WERI-Rb-1 (cell line): ENCODE measurements at regions not wholly inside any gene's neighbourhood (a gene's known extent, or its start where the extent isn't known, plus 50 kb on each side); places are given as distances from the start of the nearest gene placed in this dataset.
"Not testable (repeated sequence)": the region's sequence is repeated elsewhere in the genome, so short reads cannot be mapped to it uniquely, and the experiment has no call there.

Experiments used
- DNase-seq: peaks from one replicate; pipeline ENCODE4 v3.0.0-alpha.2; 2020
- H3K27ac ChIP-seq: fragments of 250-450 bp; sonication (Bioruptor Pico); 2 replicates; pipeline ENCODE4 v1.5.1; 2020; ENCODE audit warnings: mild to moderate bottlenecking, moderate library complexity
- H3K27me3 ChIP-seq: fragments of 250-450 bp; sonication (Bioruptor Pico); 2 replicates; pipeline ENCODE4 v1.5.1; 2021; ENCODE audit warnings: mild to moderate bottlenecking, low read depth, moderate library complexity; ENCODE audit not compliant: insufficient read depth, severe bottlenecking
- H3K36me3 ChIP-seq: fragments of 250-450 bp; sonication (Bioruptor Pico); 2 replicates; pipeline ENCODE4 v1.5.1; 2020; ENCODE audit warnings: mild to moderate bottlenecking, moderate library complexity
- H3K4me3 ChIP-seq: 2 replicates; pipeline ENCODE4 v1.5.1; 2011; ENCODE audit warnings: low read depth, mild to moderate bottlenecking, control low read depth, low read length
- H3K9me3 ChIP-seq: fragments of 250-450 bp; sonication (Bioruptor Pico); 2 replicates; pipeline ENCODE4 v1.5.1; 2021; ENCODE audit warnings: mild to moderate bottlenecking, moderate library complexity; ENCODE audit not compliant: severe bottlenecking

GRCh38 chr2:87409601-87410000 lies 338.3 kb upstream of the PLGLB2 start:
- not testable (repeated sequence) for H3K4me3 ChIP-seq, DNase-seq, H3K36me3 ChIP-seq, H3K9me3 ChIP-seq, H3K27me3 ChIP-seq, H3K27ac ChIP-seq

GRCh38 chr2:87410371-87410770 lies 337.5 kb upstream of the PLGLB2 start:
- DNase-seq, H3K27me3 ChIP-seq, H3K36me3 ChIP-seq, H3K9me3 ChIP-seq, H3K27ac ChIP-seq, H3K4me3 ChIP-seq: not testable (repeated sequence)

- not testable (repeated sequence) for DNase-seq
Measured at GRCh38 chr2:87412036-87412820, 335.7 kb upstream of the PLGLB2 start.

GRCh38 chr2:87414331-87414730 lies 333.6 kb upstream of the PLGLB2 start:
- not testable (repeated sequence) for H3K9me3 ChIP-seq, DNase-seq, H3K27ac ChIP-seq, H3K27me3 ChIP-seq, H3K4me3 ChIP-seq, H3K36me3 ChIP-seq

More at GRCh38 chr2:87412036-87412820, 335.7 kb upstream of the PLGLB2 start:
- not testable (repeated sequence) for H3K9me3 ChIP-seq, H3K27me3 ChIP-seq, H3K4me3 ChIP-seq, H3K36me3 ChIP-seq, H3K27ac ChIP-seq

- not testable (repeated sequence) for H3K9me3 ChIP-seq, H3K36me3 ChIP-seq, DNase-seq, H3K27ac ChIP-seq, H3K4me3 ChIP-seq, H3K27me3 ChIP-seq
Measured at GRCh38 chr2:87414795-87415570, 332.9 kb upstream of the PLGLB2 start.

GRCh38 chr2:87415586-87416265 lies 332.2 kb upstream of the PLGLB2 start:
- not testable (repeated sequence) for H3K4me3 ChIP-seq, DNase-seq, H3K36me3 ChIP-seq, H3K9me3 ChIP-seq, H3K27me3 ChIP-seq, H3K27ac ChIP-seq

GRCh38 chr2:87416266-87416592 lies 331.7 kb upstream of the PLGLB2 start:
- H3K36me3 ChIP-seq, DNase-seq, H3K27me3 ChIP-seq, H3K9me3 ChIP-seq, H3K27ac ChIP-seq, H3K4me3 ChIP-seq: not testable (repeated sequence)

- not testable (repeated sequence) for H3K27me3 ChIP-seq, H3K4me3 ChIP-seq, H3K9me3 ChIP-seq, H3K27ac ChIP-seq, H3K36me3 ChIP-seq, DNase-seq
Measured at GRCh38 chr2:87417147-87417546, 330.7 kb upstream of the PLGLB2 start.

- H3K36me3 ChIP-seq, DNase-seq, H3K9me3 ChIP-seq, H3K4me3 ChIP-seq, H3K27ac ChIP-seq, H3K27me3 ChIP-seq: not testable (repeated sequence)
Measured at GRCh38 chr2:87417742-87418567, 329.9 kb upstream of the PLGLB2 start.

GRCh38 chr2:87418823-87419822 lies 328.8 kb upstream of the PLGLB2 start:
- H3K36me3 ChIP-seq, DNase-seq, H3K9me3 ChIP-seq, H3K27ac ChIP-seq, H3K27me3 ChIP-seq, H3K4me3 ChIP-seq: not testable (repeated sequence)

GRCh38 chr2:87419980-87420379 lies 327.9 kb upstream of the PLGLB2 start:
- not testable (repeated sequence) for H3K9me3 ChIP-seq, H3K27ac ChIP-seq, H3K27me3 ChIP-seq, H3K36me3 ChIP-seq, DNase-seq, H3K4me3 ChIP-seq

GRCh38 chr2:87420954-87421353 lies 326.9 kb upstream of the PLGLB2 start:
- H3K4me3 ChIP-seq, H3K27me3 ChIP-seq, DNase-seq, H3K27ac ChIP-seq, H3K9me3 ChIP-seq, H3K36me3 ChIP-seq: not testable (repeated sequence)
